ENCODE measurements at regions not wholly inside any gene's neighbourhood (a gene's known extent, or its start where the extent isn't known, plus 50 kb on each side); places are given as distances from the start of the nearest gene placed in this dataset.

- no peak overlapping the region for H3K27ac ChIP-seq (ENCODE audit: low read depth in 2 of 2, low read length in 2 of 2)
- no peak for DNase-seq
- TF ChIP-seq CTCF (IDR thresholded peaks at IDR 0.05; ENCODE audit: borderline replicate concordance, extremely low read depth, insufficient read depth): no peak
- H3K9me3 ChIP-seq (ENCODE audit: control insufficient read depth in 2 of 3, insufficient read depth in 1 of 3, low read length in 3 of 3): no peaks in the 10 kb centered on the region
- no peak for FAIRE-seq
- no peak overlapping the region for H3K4me3 ChIP-seq (ENCODE audit: low read length in 3 of 3)
- H3K27me3 ChIP-seq (ENCODE audit: control insufficient read depth, insufficient read depth, low read length): no peaks in the 10 kb centered on the region
- intact Hi-C loops (cut with DNase I): no loop called here
- no peak overlapping the region for H3K9ac ChIP-seq (ENCODE audit: low read length in 3 of 3)
- H3K36me3 ChIP-seq (ENCODE audit: control insufficient read depth in 2 of 3, insufficient read depth in 3 of 3, low read length in 3 of 3): no peaks in the 10 kb centered on the region
- H3K4me1 ChIP-seq (ENCODE audit: control insufficient read depth in 2 of 3, insufficient read depth in 2 of 3, low read depth in 1 of 3, low read length in 3 of 3): peaks cover 0 to 24% (median 19%) of the 10 kb centered on the region in 3 donors
Observed at GRCh38 chr19:34313188-34313587, 51.8 kb upstream of the GPI start.

GRCh38 chr19:34314437-34315313, 50.3 kb upstream of the GPI start:
- DNase-seq (no peak), FAIRE-seq (no peak)
- H3K27ac ChIP-seq (ENCODE audit: low read depth in 2 of 2, low read length in 2 of 2): no peak overlapping the region
- no peak overlapping the region for H3K9ac ChIP-seq (ENCODE audit: low read length in 3 of 3)
- H3K4me1 ChIP-seq (ENCODE audit: control insufficient read depth in 2 of 3, insufficient read depth in 2 of 3, low read depth in 1 of 3, low read length in 3 of 3): peaks cover 0 to 25% (median 22%) of the 10 kb centered on the region in 3 donors
- H3K36me3 ChIP-seq (ENCODE audit: control insufficient read depth in 2 of 3, insufficient read depth in 3 of 3, low read length in 3 of 3): no peaks in the 10 kb centered on the region
- no peak for TF ChIP-seq CTCF (IDR thresholded peaks at IDR 0.05; ENCODE audit: borderline replicate concordance, extremely low read depth, insufficient read depth)
- no peaks in the 10 kb centered on the region for H3K9me3 ChIP-seq (ENCODE audit: control insufficient read depth in 2 of 3, insufficient read depth in 1 of 3, low read length in 3 of 3)
- no peak overlapping the region for H3K4me3 ChIP-seq (ENCODE audit: low read length in 3 of 3)
- H3K27me3 ChIP-seq (ENCODE audit: control insufficient read depth, insufficient read depth, low read length): no peaks in the 10 kb centered on the region
- intact Hi-C loops (cut with DNase I): no loop called here
